ENCODE measurements at regions not wholly inside any gene's neighbourhood (a gene's known extent, or its start where the extent isn't known, plus 50 kb on each side); places are given as distances from the start of the nearest gene placed in this dataset.

GRCh38 chr1:70864302-70864701, 183.3 kb downstream of the PTGER3 start:
- 25 to 59% methylated on average over 1 to 2 of the region's 2 CpGs for WGBS, 2 donors (ENCODE audit: low coverage in 1 of 2)
- intact Hi-C loops (cut with DNase I; ENCODE audit: low total_unique reads): no loop called here

GRCh38 chr1:70866542-70867264, 180.9 kb downstream of the PTGER3 start:
- no peak for DNase-seq
- H3K9me3 ChIP-seq: no peaks in the 10 kb centered on the region
- H3K4me3 ChIP-seq: no peak overlapping the region
- no peaks in the 10 kb centered on the region for H3K27me3 ChIP-seq
- intact Hi-C loops (cut with DNase I; ENCODE audit: low total_unique reads): no loop called here
- in situ Hi-C loops (cut with MboI; ENCODE audit: low pct_ligation_motif_present in 1 of 4, low pct_unique_long_range_greater_than_20kb in 1 of 4, low sequenced_read_pairs in 3 of 4): no loop called here
- H3K27ac ChIP-seq: no peak overlapping the region
- no peaks in the 10 kb centered on the region for H3K4me1 ChIP-seq
- no peaks in the 10 kb centered on the region for H3K36me3 ChIP-seq
- WGBS, 2 donors (ENCODE audit: low coverage in 1 of 2): 72 to 73% methylated on average over 4 of the region's 4 CpGs
- TF ChIP-seq POLR2AphosphoS5 (IDR thresholded peaks at IDR 0.05): no peak
- TF ChIP-seq POLR2A (IDR thresholded peaks at IDR 0.05): no peak
- TF ChIP-seq EP300 (IDR thresholded peaks at IDR 0.05; ENCODE audit: low read depth): no peak
- no peak for TF ChIP-seq CTCF (IDR thresholded peaks at IDR 0.05)

More at GRCh38 chr1:70864302-70864701, 183.3 kb downstream of the PTGER3 start:
- no peaks in the 10 kb centered on the region for H3K36me3 ChIP-seq
- no peak overlapping the region for H3K4me3 ChIP-seq
- H3K4me1 ChIP-seq: no peaks in the 10 kb centered on the region
- H3K27me3 ChIP-seq: no peaks in the 10 kb centered on the region
- in situ Hi-C loops (cut with MboI; ENCODE audit: low pct_ligation_motif_present in 1 of 4, low pct_unique_long_range_greater_than_20kb in 1 of 4, low sequenced_read_pairs in 3 of 4): no loop called here
- no peak overlapping the region for H3K27ac ChIP-seq
- TF ChIP-seq POLR2A (IDR thresholded peaks at IDR 0.05): no peak
- no peak for TF ChIP-seq CTCF (IDR thresholded peaks at IDR 0.05)
- no peak for TF ChIP-seq POLR2AphosphoS5 (IDR thresholded peaks at IDR 0.05)
- no peak for TF ChIP-seq EP300 (IDR thresholded peaks at IDR 0.05; ENCODE audit: low read depth)
- H3K9me3 ChIP-seq: no peaks in the 10 kb centered on the region
- DNase-seq: no peak

- 49 to 63% methylated on average over 3 of the region's 3 CpGs for WGBS, 2 donors (ENCODE audit: low coverage in 1 of 2)
- H3K27ac ChIP-seq: no peak overlapping the region
- in situ Hi-C loops (cut with MboI; ENCODE audit: low pct_ligation_motif_present in 1 of 4, low pct_unique_long_range_greater_than_20kb in 1 of 4, low sequenced_read_pairs in 3 of 4) (no loop called here), intact Hi-C loops (cut with DNase I; ENCODE audit: low total_unique reads) (no loop called here)
- H3K4me1 ChIP-seq: no peaks in the 10 kb centered on the region
- no peak for DNase-seq
- no peaks in the 10 kb centered on the region for H3K36me3 ChIP-seq
- no peaks in the 10 kb centered on the region for H3K27me3 ChIP-seq
- no peak overlapping the region for H3K4me3 ChIP-seq
- no peaks in the 10 kb centered on the region for H3K9me3 ChIP-seq
- no peak for TF ChIP-seq POLR2A (IDR thresholded peaks at IDR 0.05)
- no peak for TF ChIP-seq POLR2AphosphoS5 (IDR thresholded peaks at IDR 0.05)
- TF ChIP-seq CTCF (IDR thresholded peaks at IDR 0.05): no peak
- TF ChIP-seq EP300 (IDR thresholded peaks at IDR 0.05; ENCODE audit: low read depth): no peak
Measured at GRCh38 chr1:70871790-70872189, 175.8 kb downstream of the PTGER3 start.

GRCh38 chr1:70874063-70874462, 173.6 kb downstream of the PTGER3 start:
- WGBS, 2 donors (ENCODE audit: low coverage in 1 of 2): 37 to 62% methylated on average over 2 of the region's 2 CpGs
- Histone ChIP-seq H3K36me3 (no peaks in the 10 kb centered on the region), H3K4me3 (no peak overlapping the region), H3K27ac (no peak overlapping the region), H3K27me3 (no peaks in the 10 kb centered on the region), H3K4me1 (no peaks in the 10 kb centered on the region), H3K9me3 (no peaks in the 10 kb centered on the region)
- in situ Hi-C loops (cut with MboI; ENCODE audit: low pct_ligation_motif_present in 1 of 4, low pct_unique_long_range_greater_than_20kb in 1 of 4, low sequenced_read_pairs in 3 of 4): no loop called here
- intact Hi-C loops (cut with DNase I; ENCODE audit: low total_unique reads): no loop called here
- TF ChIP-seq CTCF (IDR thresholded peaks at IDR 0.05) (no peak), POLR2A (IDR thresholded peaks at IDR 0.05) (no peak), POLR2AphosphoS5 (IDR thresholded peaks at IDR 0.05) (no peak), EP300 (IDR thresholded peaks at IDR 0.05; ENCODE audit: low read depth) (no peak)
- DNase-seq: no peak
